ENCODE measurements at regions not wholly inside any gene's neighbourhood (a gene's known extent, or its start where the extent isn't known, plus 50 kb on each side); places are given as distances from the start of the nearest gene placed in this dataset.

GRCh38 chr4:57910151-57910550, 800.0 kb upstream of the IGFBP7 start:
- no peaks in the 10 kb centered on the region for H3K4me1 ChIP-seq (ENCODE audit: insufficient read depth, low read length)
- no peaks in the 10 kb centered on the region for H3K36me3 ChIP-seq (ENCODE audit: insufficient read depth, low read length)
- H2AFZ ChIP-seq (ENCODE audit: low read depth, low read length): no peak overlapping the region
- no peak overlapping the region for H3K4me3 ChIP-seq (ENCODE audit: low read length)
- H3K27me3 ChIP-seq (ENCODE audit: insufficient read depth, low read length): no peaks in the 10 kb centered on the region
- H3K9me3 ChIP-seq (ENCODE audit: low read length): no peaks in the 10 kb centered on the region

- H3K27me3 ChIP-seq (ENCODE audit: insufficient read depth, low read length): no peaks in the 10 kb centered on the region
- no peak overlapping the region for H2AFZ ChIP-seq (ENCODE audit: low read depth, low read length)
- no peaks in the 10 kb centered on the region for H3K9me3 ChIP-seq (ENCODE audit: low read length)
- no peaks in the 10 kb centered on the region for H3K36me3 ChIP-seq (ENCODE audit: insufficient read depth, low read length)
- no peaks in the 10 kb centered on the region for H3K4me1 ChIP-seq (ENCODE audit: insufficient read depth, low read length)
- no peak overlapping the region for H3K4me3 ChIP-seq (ENCODE audit: low read length)
Measured at GRCh38 chr4:57905965-57906364, 795.8 kb upstream of the IGFBP7 start.

- Histone ChIP-seq H3K27me3 (ENCODE audit: insufficient read depth, low read length) (no peaks in the 10 kb centered on the region), H3K4me1 (ENCODE audit: insufficient read depth, low read length) (no peaks in the 10 kb centered on the region), H2AFZ (ENCODE audit: low read depth, low read length) (no peak overlapping the region), H3K36me3 (ENCODE audit: insufficient read depth, low read length) (no peaks in the 10 kb centered on the region), H3K4me3 (ENCODE audit: low read length) (no peak overlapping the region), H3K9me3 (ENCODE audit: low read length) (no peaks in the 10 kb centered on the region)
Measured at GRCh38 chr4:57877047-57877458, 766.9 kb upstream of the IGFBP7 start.

- no peaks in the 10 kb centered on the region for H3K4me1 ChIP-seq (ENCODE audit: insufficient read depth, low read length)
- no peak overlapping the region for H3K4me3 ChIP-seq (ENCODE audit: low read length)
- no peaks in the 10 kb centered on the region for H3K9me3 ChIP-seq (ENCODE audit: low read length)
- no peak overlapping the region for H2AFZ ChIP-seq (ENCODE audit: low read depth, low read length)
- no peaks in the 10 kb centered on the region for H3K27me3 ChIP-seq (ENCODE audit: insufficient read depth, low read length)
- no peaks in the 10 kb centered on the region for H3K36me3 ChIP-seq (ENCODE audit: insufficient read depth, low read length)
Measured at GRCh38 chr4:57875829-57876392, 765.7 kb upstream of the IGFBP7 start.

- Histone ChIP-seq H3K36me3 (ENCODE audit: insufficient read depth, low read length) (no peaks in the 10 kb centered on the region), H2AFZ (ENCODE audit: low read depth, low read length) (no peak overlapping the region), H3K4me1 (ENCODE audit: insufficient read depth, low read length) (no peaks in the 10 kb centered on the region), H3K9me3 (ENCODE audit: low read length) (no peaks in the 10 kb centered on the region), H3K27me3 (ENCODE audit: insufficient read depth, low read length) (no peaks in the 10 kb centered on the region), H3K4me3 (ENCODE audit: low read length) (no peak overlapping the region)
Measured at GRCh38 chr4:57866468-57867171, 756.4 kb upstream of the IGFBP7 start.

GRCh38 chr4:57865264-57865663, 755.1 kb upstream of the IGFBP7 start:
- H3K36me3 ChIP-seq (ENCODE audit: insufficient read depth, low read length): no peaks in the 10 kb centered on the region
- H3K4me3 ChIP-seq (ENCODE audit: low read length): no peak overlapping the region
- no peaks in the 10 kb centered on the region for H3K27me3 ChIP-seq (ENCODE audit: insufficient read depth, low read length)
- H3K9me3 ChIP-seq (ENCODE audit: low read length): no peaks in the 10 kb centered on the region
- no peaks in the 10 kb centered on the region for H3K4me1 ChIP-seq (ENCODE audit: insufficient read depth, low read length)
- H2AFZ ChIP-seq (ENCODE audit: low read depth, low read length): no peak overlapping the region

- no peaks in the 10 kb centered on the region for H3K36me3 ChIP-seq (ENCODE audit: insufficient read depth, low read length)
- H3K4me3 ChIP-seq (ENCODE audit: low read length): no peak overlapping the region
- no peaks in the 10 kb centered on the region for H3K9me3 ChIP-seq (ENCODE audit: low read length)
- H3K4me1 ChIP-seq (ENCODE audit: insufficient read depth, low read length): no peaks in the 10 kb centered on the region
- H2AFZ ChIP-seq (ENCODE audit: low read depth, low read length): no peak overlapping the region
- no peaks in the 10 kb centered on the region for H3K27me3 ChIP-seq (ENCODE audit: insufficient read depth, low read length)
Measured at GRCh38 chr4:57854748-57855147, 744.6 kb upstream of the IGFBP7 start.

GRCh38 chr4:57850141-57850540, 740.0 kb upstream of the IGFBP7 start:
- Histone ChIP-seq H3K4me3 (ENCODE audit: low read length) (no peak overlapping the region), H3K4me1 (ENCODE audit: insufficient read depth, low read length) (no peaks in the 10 kb centered on the region), H3K27me3 (ENCODE audit: insufficient read depth, low read length) (no peaks in the 10 kb centered on the region), H3K9me3 (ENCODE audit: low read length) (no peaks in the 10 kb centered on the region), H3K36me3 (ENCODE audit: insufficient read depth, low read length) (no peaks in the 10 kb centered on the region), H2AFZ (ENCODE audit: low read depth, low read length) (no peak overlapping the region)

GRCh38 chr4:57832083-57832482, 721.9 kb upstream of the IGFBP7 start:
- H3K4me3 ChIP-seq (ENCODE audit: low read length): no peak overlapping the region
- no peaks in the 10 kb centered on the region for H3K36me3 ChIP-seq (ENCODE audit: insufficient read depth, low read length)
- no peak overlapping the region for H2AFZ ChIP-seq (ENCODE audit: low read depth, low read length)
- H3K9me3 ChIP-seq (ENCODE audit: low read length): no peaks in the 10 kb centered on the region
- H3K4me1 ChIP-seq (ENCODE audit: insufficient read depth, low read length): peaks cover 14% of the 10 kb centered on the region
- H3K27me3 ChIP-seq (ENCODE audit: insufficient read depth, low read length): no peaks in the 10 kb centered on the region

GRCh38 chr4:57789666-57790065, 679.5 kb upstream of the IGFBP7 start:
- Histone ChIP-seq H2AFZ (ENCODE audit: low read depth, low read length) (no peak overlapping the region), H3K36me3 (ENCODE audit: insufficient read depth, low read length) (no peaks in the 10 kb centered on the region), H3K27me3 (ENCODE audit: insufficient read depth, low read length) (no peaks in the 10 kb centered on the region), H3K4me1 (ENCODE audit: insufficient read depth, low read length) (no peaks in the 10 kb centered on the region), H3K4me3 (ENCODE audit: low read length) (no peak overlapping the region), H3K9me3 (ENCODE audit: low read length) (no peaks in the 10 kb centered on the region)

- no peaks in the 10 kb centered on the region for H3K36me3 ChIP-seq (ENCODE audit: insufficient read depth, low read length)
- no peak overlapping the region for H2AFZ ChIP-seq (ENCODE audit: low read depth, low read length)
- H3K9me3 ChIP-seq (ENCODE audit: low read length): no peaks in the 10 kb centered on the region
- no peaks in the 10 kb centered on the region for H3K27me3 ChIP-seq (ENCODE audit: insufficient read depth, low read length)
- H3K4me1 ChIP-seq (ENCODE audit: insufficient read depth, low read length): no peaks in the 10 kb centered on the region
- H3K4me3 ChIP-seq (ENCODE audit: low read length): no peak overlapping the region
Measured at GRCh38 chr4:57777876-57778275, 667.7 kb upstream of the IGFBP7 start.

GRCh38 chr4:57774681-57775080, 664.5 kb upstream of the IGFBP7 start:
- Histone ChIP-seq H3K27me3 (ENCODE audit: insufficient read depth, low read length) (no peaks in the 10 kb centered on the region), H3K4me1 (ENCODE audit: insufficient read depth, low read length) (no peaks in the 10 kb centered on the region), H3K4me3 (ENCODE audit: low read length) (no peak overlapping the region), H3K9me3 (ENCODE audit: low read length) (no peaks in the 10 kb centered on the region), H2AFZ (ENCODE audit: low read depth, low read length) (no peak overlapping the region), H3K36me3 (ENCODE audit: insufficient read depth, low read length) (no peaks in the 10 kb centered on the region)

GRCh38 chr4:57774171-57774570, 664.0 kb upstream of the IGFBP7 start:
- Histone ChIP-seq H2AFZ (ENCODE audit: low read depth, low read length) (no peak overlapping the region), H3K4me1 (ENCODE audit: insufficient read depth, low read length) (no peaks in the 10 kb centered on the region), H3K4me3 (ENCODE audit: low read length) (no peak overlapping the region), H3K36me3 (ENCODE audit: insufficient read depth, low read length) (no peaks in the 10 kb centered on the region), H3K27me3 (ENCODE audit: insufficient read depth, low read length) (no peaks in the 10 kb centered on the region), H3K9me3 (ENCODE audit: low read length) (no peaks in the 10 kb centered on the region)

- H3K36me3 ChIP-seq (ENCODE audit: insufficient read depth, low read length): no peaks in the 10 kb centered on the region
- no peak overlapping the region for H2AFZ ChIP-seq (ENCODE audit: low read depth, low read length)
- no peaks in the 10 kb centered on the region for H3K9me3 ChIP-seq (ENCODE audit: low read length)
- H3K4me1 ChIP-seq (ENCODE audit: insufficient read depth, low read length): no peaks in the 10 kb centered on the region
- no peaks in the 10 kb centered on the region for H3K27me3 ChIP-seq (ENCODE audit: insufficient read depth, low read length)
- H3K4me3 ChIP-seq (ENCODE audit: low read length): no peak overlapping the region
Measured at GRCh38 chr4:57766341-57766740, 656.2 kb upstream of the IGFBP7 start.
